NCI-H748 treated with DMSO at 0.1 percent for 48 hours (cell line): ENCODE measurements at regions not wholly inside any gene's neighbourhood (a gene's known extent, or its start where the extent isn't known, plus 50 kb on each side); places are given as distances from the start of the nearest gene placed in this dataset.

Experiments used
- DNase-seq: peaks from one replicate; lab custom pipeline; 2025; lab: John Stamatoyannopoulos, UW

DNA sequence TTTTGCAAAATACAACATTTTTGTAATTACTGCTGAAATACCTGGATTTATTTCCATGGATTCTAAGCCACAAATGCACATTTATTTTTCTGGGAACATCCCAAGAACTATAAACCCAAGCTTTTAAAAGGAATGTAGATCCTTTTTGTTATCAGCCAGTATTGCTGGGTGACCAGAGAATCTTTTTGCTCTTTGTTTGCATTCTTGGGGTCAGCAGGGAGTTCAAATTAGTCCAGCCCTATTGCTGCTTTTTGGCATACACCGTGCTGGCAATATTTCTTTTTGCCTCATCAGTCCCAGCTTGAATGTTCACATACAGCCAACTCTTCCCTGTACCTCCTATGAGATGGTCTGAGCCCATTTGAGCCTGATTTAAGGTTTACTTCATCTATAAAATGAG is 155.2 kb upstream of the CNR1 start:
- no peak for DNase-seq

DNA sequence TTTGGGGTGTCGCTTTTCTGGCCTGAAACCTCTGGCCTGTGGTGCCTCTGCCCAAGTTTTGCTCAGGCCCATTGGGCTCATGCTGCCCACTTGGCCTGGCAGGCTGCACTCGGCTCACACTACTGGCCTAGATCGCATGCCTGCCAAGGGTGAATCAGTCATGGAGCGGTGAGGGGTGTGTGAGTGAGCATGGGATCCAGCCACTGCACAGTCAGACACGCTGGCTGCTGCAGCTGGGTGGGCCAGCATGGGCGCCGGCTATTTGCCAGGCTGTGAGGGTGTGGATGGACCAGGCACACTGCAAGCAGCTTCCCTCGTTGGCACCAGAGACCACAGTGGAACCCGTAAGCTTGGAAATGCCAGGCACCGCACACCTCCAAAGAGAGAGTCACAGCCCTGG is 145.4 kb upstream of the CNR1 start:
- DNase-seq = no peak

- DNase-seq = no peak
Measured at GRCh38 chr6:88304520-88304919, 138.4 kb upstream of the CNR1 start.

GRCh38 chr6:88302769-88303225 is 136.7 kb upstream of the CNR1 start:
- no peak for DNase-seq

- DNase-seq = no peak
Measured at GRCh38 chr6:88301888-88302768, 136.0 kb upstream of the CNR1 start.

DNA sequence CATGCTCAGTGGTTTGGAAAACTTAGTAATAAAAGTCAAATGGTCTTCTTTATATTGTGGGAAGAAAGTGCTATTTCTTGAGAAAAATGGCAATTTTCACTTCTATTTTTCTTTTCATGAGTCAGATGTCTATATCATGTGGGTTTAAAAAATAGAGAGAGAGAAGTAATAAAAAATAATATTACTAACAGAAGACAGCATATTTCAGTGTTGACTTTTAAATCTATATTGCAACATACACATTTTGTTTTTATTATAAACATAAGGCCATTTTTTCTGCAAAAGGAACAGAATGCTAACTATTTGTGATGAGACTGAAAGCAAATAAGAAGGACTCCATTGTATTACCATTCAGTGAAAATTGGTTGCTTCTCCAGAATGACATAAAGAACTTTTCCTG is 135.1 kb upstream of the CNR1 start:
- no peak for DNase-seq

- no peak for DNase-seq
Measured at GRCh38 chr6:88298066-88298845, 132.1 kb upstream of the CNR1 start.

- DNase-seq = no peak
Measured at GRCh38 chr6:88296694-88297093, 130.5 kb upstream of the CNR1 start.

- no peak for DNase-seq
Measured at GRCh38 chr6:88295663-88296062, 129.5 kb upstream of the CNR1 start.

DNA sequence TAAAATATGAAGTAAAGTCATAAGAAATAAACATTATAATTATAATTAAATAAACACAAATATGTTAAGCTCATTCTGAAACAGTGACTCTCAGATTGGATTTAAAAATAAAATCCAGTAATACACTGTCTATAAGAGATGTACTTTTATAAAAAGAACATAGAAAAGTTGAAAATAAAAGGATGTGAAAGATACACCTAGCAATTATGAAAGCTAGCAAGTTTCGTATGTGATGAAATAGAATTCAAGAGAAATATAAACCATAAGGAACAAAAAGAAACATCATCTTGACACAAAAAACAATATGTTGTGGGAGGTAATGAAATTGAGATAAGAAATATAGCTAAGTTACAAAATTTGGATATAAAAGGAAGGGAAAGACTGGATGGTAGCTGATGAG is 128.6 kb upstream of the CNR1 start:
- DNase-seq = no peak

DNA sequence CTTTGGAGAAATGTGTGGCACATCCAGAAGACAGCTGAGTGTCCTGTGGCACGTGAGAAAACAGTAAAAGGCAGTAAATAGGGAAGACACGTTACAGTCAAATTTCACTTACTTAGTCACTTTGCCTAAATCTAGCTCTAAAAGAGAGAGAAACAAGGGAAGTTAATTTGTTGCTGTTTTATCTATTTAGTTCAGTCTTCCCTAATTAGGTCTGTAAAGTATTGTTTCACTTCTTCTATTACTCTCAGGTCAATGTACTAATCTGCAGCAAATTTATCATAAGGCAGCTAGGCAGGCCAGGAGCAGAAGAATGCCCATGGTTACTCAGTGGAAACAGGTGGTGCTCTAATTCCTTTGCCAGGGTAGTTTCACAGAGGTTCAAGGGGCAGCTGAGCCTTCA is 124.3 kb upstream of the CNR1 start:
- DNase-seq = no peak

DNA sequence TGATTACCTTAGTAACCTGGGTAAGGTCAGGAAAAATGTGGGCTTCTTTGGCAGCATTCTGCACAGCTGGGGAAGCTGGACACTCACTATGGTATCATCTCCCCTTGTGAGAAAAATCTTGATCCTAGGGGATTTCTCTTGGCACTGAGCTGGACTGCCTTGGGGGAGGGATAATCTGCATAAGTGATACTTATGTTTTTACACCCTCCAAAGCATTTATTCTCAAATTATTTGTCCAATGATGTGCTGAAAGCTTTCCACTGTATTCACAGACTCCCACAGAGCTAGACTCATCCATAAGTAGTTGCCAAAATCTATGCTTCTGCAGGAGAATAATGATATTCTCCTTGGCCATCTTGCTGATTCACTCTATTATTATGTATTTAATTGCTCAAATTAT is 121.5 kb upstream of the CNR1 start:
- DNase-seq = no peak

DNA sequence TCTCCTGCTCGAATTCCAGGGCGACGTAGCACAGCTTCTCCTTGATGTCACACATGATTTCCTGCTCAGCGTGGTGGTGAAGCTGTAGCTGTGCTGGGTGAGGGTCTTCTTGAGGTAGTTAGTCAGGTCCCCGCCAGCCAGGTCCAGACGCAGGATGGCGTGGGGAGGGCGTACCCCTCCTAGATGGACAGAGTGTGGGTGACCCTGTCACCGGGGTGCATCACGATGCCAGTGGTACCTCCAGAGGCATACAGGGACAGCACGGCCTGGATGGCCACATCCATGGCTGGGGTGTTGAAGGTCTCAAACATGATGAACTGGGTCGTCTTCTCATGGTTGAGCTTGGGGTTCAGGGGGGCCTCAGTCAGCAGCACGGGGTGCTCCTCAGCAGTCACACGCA is 110.2 kb upstream of the CNR1 start:
- DNase-seq = no peak

DNA sequence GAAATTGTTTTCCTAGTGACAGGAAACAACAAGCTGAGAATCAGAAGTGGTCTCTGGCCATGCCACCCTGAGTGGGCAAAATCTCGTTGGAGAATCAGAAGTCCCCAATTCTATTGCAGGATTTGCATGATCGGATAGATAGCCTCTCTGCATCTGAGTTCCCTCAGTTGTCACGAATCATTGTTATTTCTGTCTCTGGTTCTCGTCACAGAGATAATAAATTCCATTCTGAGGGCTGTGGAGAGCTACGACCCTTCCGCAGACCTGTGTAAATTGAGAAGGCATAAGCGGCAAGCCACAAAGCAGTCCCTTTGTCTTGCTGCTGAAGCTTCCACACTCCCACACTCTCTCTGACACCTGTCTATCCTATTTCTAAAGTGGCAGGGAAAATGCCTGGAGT is 102.4 kb upstream of the CNR1 start:
- DNase-seq = no peak

DNA sequence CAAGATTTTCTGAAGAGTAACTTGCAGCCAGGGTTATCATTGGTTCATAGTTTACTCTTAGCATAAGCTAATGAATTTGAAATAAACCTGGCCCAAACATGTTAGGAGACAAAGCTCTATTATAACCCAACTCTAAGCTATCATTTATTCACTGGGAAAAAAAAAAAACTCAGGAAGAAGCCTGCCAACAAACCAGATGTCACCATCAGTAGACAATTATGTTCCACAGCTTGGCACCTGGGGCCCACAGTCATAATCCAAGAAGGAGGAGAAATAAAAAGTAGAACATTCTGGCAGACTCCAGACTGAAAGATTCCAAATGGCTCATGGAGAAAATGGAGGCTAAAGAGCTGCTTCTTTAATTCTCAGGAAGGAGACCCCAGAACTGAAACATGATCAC is 100.0 kb upstream of the CNR1 start:
- DNase-seq = no peak

GRCh38 chr6:88263591-88263990 is 97.4 kb upstream of the CNR1 start:
- DNase-seq = no peak

DNA sequence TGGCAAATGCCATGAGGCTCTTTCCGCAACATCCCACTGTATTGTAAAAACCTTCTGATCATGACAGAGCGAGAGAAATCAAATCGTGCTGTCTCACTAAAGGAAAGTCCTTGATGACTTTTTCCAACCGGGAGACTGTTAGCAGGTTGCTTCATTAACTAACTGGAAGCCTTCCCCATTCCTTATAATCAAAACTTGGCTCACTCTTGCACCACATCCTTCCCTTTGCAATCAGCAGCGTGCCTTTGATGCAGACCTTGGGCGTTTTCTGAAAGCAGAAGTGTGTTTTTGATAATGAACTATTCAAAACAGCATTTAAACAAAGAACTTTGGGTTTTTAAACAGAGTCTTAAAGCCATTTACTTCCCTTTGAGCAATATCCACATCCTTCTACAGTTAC is 96.2 kb upstream of the CNR1 start:
- no peak for DNase-seq

DNA sequence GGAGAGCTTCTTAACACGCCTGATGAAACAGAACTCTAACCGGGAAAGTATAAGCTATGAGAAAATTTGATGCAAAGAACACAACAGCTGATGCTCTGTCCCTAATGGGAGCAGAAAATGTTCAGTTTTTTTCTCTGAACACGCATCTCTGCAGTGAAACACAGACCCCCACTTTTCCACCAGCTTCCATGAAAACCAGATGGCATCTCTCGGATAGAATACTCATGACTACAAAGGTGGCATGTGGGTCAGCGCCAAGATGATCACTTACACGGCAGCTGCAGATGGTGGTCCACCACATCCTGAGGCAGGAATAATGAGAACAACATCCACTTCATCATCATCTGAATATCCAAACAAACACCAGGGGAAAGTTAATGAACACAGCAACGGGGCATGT is 85.2 kb upstream of the CNR1 start:
- DNase-seq = no peak

GRCh38 chr6:88248709-88249321 is 82.7 kb upstream of the CNR1 start:
- no peak for DNase-seq

GRCh38 chr6:88246654-88247053 is 80.5 kb upstream of the CNR1 start:
- no peak for DNase-seq

DNA sequence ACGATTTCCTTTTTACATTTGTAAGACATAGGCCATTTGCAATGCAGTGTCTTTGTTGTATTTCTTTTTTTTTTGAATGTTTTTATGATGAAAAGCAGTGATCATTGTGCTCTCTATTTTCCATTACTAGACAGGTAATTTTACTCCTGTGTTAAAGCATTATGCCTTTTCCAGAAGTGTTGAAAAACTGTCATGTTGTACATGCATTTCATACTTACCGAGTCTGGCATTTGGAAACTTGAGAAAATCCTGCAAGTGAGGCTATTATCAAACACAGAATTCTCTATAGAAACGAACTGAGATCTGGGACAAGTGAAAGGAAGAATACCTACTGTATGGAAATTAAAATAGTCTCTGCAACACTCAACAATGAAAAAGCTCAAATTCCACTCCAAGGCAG is 78.6 kb upstream of the CNR1 start:
- DNase-seq = no peak

GRCh38 chr6:88238901-88239300 is 72.8 kb upstream of the CNR1 start:
- no peak for DNase-seq

DNA sequence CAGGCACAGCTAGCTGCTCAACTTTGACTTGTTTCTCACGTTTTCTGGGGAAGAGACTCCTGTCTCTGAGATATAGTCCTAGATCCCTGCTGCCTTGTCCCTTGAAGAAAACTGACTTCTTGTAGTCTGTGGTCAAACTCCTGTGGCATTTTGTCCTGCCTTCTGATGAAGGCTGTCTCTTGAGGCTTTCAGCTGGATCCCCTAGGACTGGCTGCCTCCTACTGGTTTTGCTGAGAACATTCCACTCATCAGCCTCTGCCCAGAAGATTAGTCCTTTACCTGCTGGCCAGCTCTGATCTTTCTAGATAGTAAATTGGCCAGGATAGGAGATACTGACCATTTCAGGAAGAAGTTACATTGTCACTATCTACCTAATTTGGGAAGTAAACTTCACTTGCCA is 71.9 kb upstream of the CNR1 start:
- no peak for DNase-seq
